ENCODE measurements at regions not wholly inside any gene's neighbourhood (a gene's known extent, or its start where the extent isn't known, plus 50 kb on each side); places are given as distances from the start of the nearest gene placed in this dataset.
A peak's percentile ranks its signal among the peaks of the same experiment; 100 is the strongest.
"Not testable (repeated sequence)": the region's sequence is repeated elsewhere in the genome, so short reads cannot be mapped to it uniquely, and the experiment has no call there.

DNA sequence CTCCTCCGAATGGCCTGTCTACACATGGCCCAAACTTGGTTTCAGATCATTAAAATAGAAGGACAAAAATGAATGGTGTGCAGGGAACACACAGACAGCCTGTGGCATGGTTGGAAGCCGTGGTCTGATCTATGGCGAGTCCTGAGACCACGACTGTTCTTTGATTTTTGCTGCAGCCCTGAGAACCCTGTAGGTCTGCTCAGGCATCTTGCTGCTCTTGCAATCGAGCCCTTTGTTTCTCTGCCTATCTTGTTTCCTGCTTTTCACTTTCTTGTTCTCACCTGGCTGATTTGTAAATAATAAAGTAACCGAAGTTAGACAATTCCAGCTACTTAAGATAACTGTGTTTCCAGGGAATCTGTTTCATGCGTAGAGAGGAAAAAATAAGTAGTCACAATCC lies 54.1 kb upstream of the NBPF9 start:
- H2AFZ ChIP-seq; H3K4me2 ChIP-seq; H3K36me3 ChIP-seq (ENCODE audit: low read depth); DNase-seq; H3K4me3 ChIP-seq; H3K27ac ChIP-seq; H3F3A ChIP-seq (ENCODE audit: insufficient read depth, low read depth); H3K9me3 ChIP-seq (ENCODE audit: insufficient read depth, low read depth); intact Hi-C loops (cut with micrococcal nuclease; ENCODE audit: unreplicated experiment); BruUV-seq (replicated peaks); H3K27me3 ChIP-seq (ENCODE audit: insufficient read depth, low read depth); H4K20me1 ChIP-seq (ENCODE audit: insufficient read depth); H3K4me1 ChIP-seq (replicated peaks; ENCODE audit: insufficient read depth); H3K79me2 ChIP-seq (ENCODE audit: low read depth); POLR2A ChIA-PET (ENCODE audit: unreplicated experiment); H3K9me2 ChIP-seq (ENCODE audit: insufficient read depth); CTCF ChIA-PET: not testable (repeated sequence)

DNA sequence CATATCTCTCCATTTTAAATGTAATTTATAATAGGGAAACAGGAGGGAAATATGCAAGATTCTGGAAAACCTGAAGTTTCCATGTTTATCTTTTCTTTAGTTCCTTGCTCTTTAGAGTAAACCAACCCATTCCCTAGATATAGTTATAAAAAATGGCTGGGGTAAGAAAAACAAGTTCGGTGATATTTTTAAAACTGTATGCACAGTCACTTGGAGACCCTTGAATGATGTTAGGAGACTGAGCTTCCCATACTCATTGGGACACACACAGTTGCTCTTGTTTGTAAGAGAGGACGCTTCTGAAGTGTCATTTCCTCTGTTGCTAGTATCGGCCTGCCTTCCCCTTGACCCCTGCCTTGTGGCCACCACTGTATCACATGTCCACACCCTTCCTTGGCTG lies 55.0 kb upstream of the NBPF9 start:
- H3K27ac ChIP-seq; H3K4me1 ChIP-seq (replicated peaks; ENCODE audit: insufficient read depth); H3K36me3 ChIP-seq (ENCODE audit: low read depth); H3K9me3 ChIP-seq (ENCODE audit: insufficient read depth, low read depth); CTCF ChIA-PET; H3F3A ChIP-seq (ENCODE audit: insufficient read depth, low read depth); BruUV-seq (replicated peaks); H3K79me2 ChIP-seq (ENCODE audit: low read depth); POLR2A ChIA-PET (ENCODE audit: unreplicated experiment); H3K4me2 ChIP-seq; H2AFZ ChIP-seq; DNase-seq; intact Hi-C loops (cut with micrococcal nuclease; ENCODE audit: unreplicated experiment); H4K20me1 ChIP-seq (ENCODE audit: insufficient read depth); H3K9me2 ChIP-seq (ENCODE audit: insufficient read depth); H3K27me3 ChIP-seq (ENCODE audit: insufficient read depth, low read depth); H3K4me3 ChIP-seq: not testable (repeated sequence)

DNA sequence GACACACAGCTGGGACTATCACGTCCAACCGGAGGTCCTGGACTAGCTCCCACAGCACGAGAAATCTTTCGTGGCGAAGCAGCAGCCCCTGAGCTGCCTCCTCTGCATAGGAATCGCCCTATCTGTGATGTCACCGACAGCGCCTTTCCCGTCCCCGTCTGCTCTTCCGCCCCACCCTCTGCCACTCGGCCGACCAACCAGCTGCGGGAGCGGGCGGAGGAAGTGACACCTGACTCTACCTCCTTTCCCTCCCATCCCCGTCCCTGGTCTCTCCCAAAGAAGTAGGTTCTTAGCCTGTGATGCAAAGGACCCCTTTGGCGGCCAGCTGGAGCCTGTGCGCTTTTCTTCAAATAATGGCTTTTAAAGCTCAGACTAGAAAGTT lies 59.7 kb upstream of the NBPF9 start:
- H3F3A ChIP-seq (ENCODE audit: insufficient read depth, low read depth); H3K9me2 ChIP-seq (ENCODE audit: insufficient read depth); H3K4me1 ChIP-seq (replicated peaks; ENCODE audit: insufficient read depth); H3K4me3 ChIP-seq; H3K9me3 ChIP-seq (ENCODE audit: insufficient read depth, low read depth); H2AFZ ChIP-seq; intact Hi-C loops (cut with micrococcal nuclease; ENCODE audit: unreplicated experiment); CTCF ChIA-PET; H4K20me1 ChIP-seq (ENCODE audit: insufficient read depth); DNase-seq; H3K27me3 ChIP-seq (ENCODE audit: insufficient read depth, low read depth); POLR2A ChIA-PET (ENCODE audit: unreplicated experiment); BruUV-seq (replicated peaks); H3K79me2 ChIP-seq (ENCODE audit: low read depth); H3K4me2 ChIP-seq; H3K27ac ChIP-seq; H3K36me3 ChIP-seq (ENCODE audit: low read depth): not testable (repeated sequence)

DNA sequence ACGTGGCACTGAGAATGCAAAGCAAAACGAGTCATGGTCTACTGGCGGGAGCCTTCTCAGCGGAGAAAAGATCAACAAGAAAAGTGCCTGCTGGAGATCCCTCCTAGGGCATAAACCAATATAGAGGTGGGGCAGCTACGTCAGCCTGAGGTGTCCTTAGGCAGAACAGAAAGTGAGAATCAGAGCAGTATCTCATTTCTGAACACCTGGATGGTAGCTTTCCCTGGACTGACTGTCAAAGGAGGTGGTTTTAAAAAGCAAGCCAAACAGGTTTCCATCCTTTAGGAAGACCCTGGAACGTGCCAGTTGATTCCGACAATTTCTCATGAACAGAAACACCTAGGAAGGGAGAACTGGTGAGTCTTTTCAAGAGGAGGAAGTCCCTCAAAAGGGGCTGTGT lies 71.4 kb upstream of the NBPF9 start:
- BruUV-seq (replicated peaks); H3K9me2 ChIP-seq (ENCODE audit: insufficient read depth); H3K27me3 ChIP-seq (ENCODE audit: insufficient read depth, low read depth); H3F3A ChIP-seq (ENCODE audit: insufficient read depth, low read depth); intact Hi-C loops (cut with micrococcal nuclease; ENCODE audit: unreplicated experiment); H3K79me2 ChIP-seq (ENCODE audit: low read depth); H3K36me3 ChIP-seq (ENCODE audit: low read depth); H3K27ac ChIP-seq; H3K4me3 ChIP-seq; POLR2A ChIA-PET (ENCODE audit: unreplicated experiment); H2AFZ ChIP-seq; H3K4me1 ChIP-seq (replicated peaks; ENCODE audit: insufficient read depth); DNase-seq; CTCF ChIA-PET; H3K4me2 ChIP-seq; H4K20me1 ChIP-seq (ENCODE audit: insufficient read depth); H3K9me3 ChIP-seq (ENCODE audit: insufficient read depth, low read depth): not testable (repeated sequence)

DNA sequence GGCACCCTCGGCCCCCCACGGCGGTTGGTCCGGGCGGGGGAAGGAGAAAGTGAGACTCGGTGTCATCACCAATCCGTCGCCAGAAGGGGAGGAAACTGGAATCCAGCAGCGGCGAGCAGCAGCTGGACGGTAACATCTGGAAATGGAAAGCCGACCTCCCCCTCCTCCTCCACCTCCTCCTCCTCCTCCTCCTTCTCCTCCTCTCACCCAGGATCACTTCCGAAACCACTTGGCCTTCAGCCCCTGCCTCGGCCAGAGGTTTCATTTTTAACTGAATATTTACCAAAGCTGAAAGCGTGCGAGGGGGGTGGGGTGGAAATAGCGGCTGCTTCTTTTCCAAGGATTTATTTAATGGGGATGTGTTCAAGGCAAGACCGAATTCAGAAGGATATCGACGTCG lies 72.5 kb upstream of the NBPF9 start:
- BruUV-seq (replicated peaks); H3K4me3 ChIP-seq; CTCF ChIA-PET; H3K9me2 ChIP-seq (ENCODE audit: insufficient read depth); H3K36me3 ChIP-seq (ENCODE audit: low read depth); H3K4me2 ChIP-seq; H3K27me3 ChIP-seq (ENCODE audit: insufficient read depth, low read depth); H3K9me3 ChIP-seq (ENCODE audit: insufficient read depth, low read depth); intact Hi-C loops (cut with micrococcal nuclease; ENCODE audit: unreplicated experiment); H3K79me2 ChIP-seq (ENCODE audit: low read depth); H3K4me1 ChIP-seq (replicated peaks; ENCODE audit: insufficient read depth); H3F3A ChIP-seq (ENCODE audit: insufficient read depth, low read depth); H2AFZ ChIP-seq; POLR2A ChIA-PET (ENCODE audit: unreplicated experiment); H4K20me1 ChIP-seq (ENCODE audit: insufficient read depth); H3K27ac ChIP-seq: not testable (repeated sequence)
- DNase-seq = peak in 1 of 2 experiments; percentile 14

DNA sequence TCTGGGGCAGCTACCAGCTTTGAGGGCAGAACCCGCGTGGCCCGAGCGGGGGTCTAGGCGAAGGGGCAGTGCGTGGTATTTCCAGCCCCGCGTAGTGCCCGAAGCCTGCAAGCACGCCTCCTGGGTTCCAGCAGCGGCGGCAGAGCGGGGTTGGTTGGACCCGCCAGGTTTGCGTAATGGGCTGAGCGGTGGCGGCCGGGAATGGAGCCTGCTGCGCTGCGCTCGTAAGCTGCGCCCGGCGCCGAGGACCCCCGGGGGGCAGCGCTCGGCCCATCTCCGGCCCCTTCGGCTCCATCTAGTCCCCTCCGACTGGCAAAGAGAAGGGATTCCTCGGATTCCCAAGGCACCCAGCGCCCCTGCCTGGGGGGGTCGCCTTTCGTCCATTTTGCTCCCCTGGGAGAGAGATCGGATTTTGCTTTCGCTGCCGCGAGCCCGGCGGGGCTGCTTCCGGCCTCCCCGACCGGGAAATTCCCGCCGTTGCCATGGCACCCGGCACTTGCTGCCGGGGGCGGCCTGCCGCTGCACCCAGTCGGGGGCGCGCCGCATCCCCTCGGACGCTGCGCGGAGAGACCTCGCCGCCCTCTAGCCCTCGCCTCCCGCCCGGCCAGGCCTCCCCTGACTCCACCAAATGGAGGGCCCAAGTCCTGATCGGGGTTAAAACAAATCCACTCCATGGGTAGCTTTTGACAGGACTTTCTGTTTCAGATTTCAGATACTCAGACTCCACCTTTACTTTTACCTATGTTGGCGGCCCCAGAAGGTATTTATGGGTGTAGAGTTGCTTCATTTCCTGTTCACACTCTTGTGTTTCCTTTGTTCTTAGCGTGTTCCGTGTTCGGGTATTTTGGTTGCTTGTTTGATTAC lies 73.3 kb upstream of the NBPF9 start:
- H3F3A ChIP-seq (ENCODE audit: insufficient read depth, low read depth); H3K4me1 ChIP-seq (replicated peaks; ENCODE audit: insufficient read depth); H2AFZ ChIP-seq; POLR2A ChIA-PET (ENCODE audit: unreplicated experiment); H3K9me3 ChIP-seq (ENCODE audit: insufficient read depth, low read depth); CTCF ChIA-PET; H3K27me3 ChIP-seq (ENCODE audit: insufficient read depth, low read depth); H3K36me3 ChIP-seq (ENCODE audit: low read depth); H4K20me1 ChIP-seq (ENCODE audit: insufficient read depth); intact Hi-C loops (cut with micrococcal nuclease; ENCODE audit: unreplicated experiment); H3K79me2 ChIP-seq (ENCODE audit: low read depth); H3K9me2 ChIP-seq (ENCODE audit: insufficient read depth); H3K27ac ChIP-seq; H3K4me3 ChIP-seq; H3K4me2 ChIP-seq: not testable (repeated sequence)
- DNase-seq = peak in 1 of 2 experiments; percentile 30
- TSS peak; percentile 82 for BruUV-seq (replicated peaks)

DNA sequence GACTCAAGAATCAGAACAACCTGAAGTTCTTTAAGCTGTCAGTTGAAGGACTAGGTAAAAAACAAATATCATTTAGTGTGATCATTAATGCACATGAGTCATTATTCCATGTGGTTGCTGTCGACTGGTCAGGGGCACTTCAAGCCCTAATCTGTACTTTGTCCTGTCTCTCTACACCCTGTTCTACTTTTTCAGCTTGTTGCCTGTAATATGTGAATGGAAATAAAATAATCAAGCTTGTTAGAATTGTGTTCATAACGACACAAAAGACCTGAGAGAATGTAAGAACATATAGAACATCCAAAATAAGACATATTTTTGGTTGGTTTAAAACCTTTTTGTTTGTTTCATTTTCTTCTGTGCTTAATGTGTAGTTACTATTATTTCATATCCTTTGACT lies 87.4 kb upstream of the NBPF9 start:
- H3K4me3 ChIP-seq; BruUV-seq (replicated peaks): not testable (repeated sequence)

More for the DNA sequence above, 87.4 kb upstream of the NBPF9 start:
- H3K4me1 ChIP-seq (replicated peaks; ENCODE audit: insufficient read depth); CTCF ChIA-PET; intact Hi-C loops (cut with micrococcal nuclease; ENCODE audit: unreplicated experiment); H3K9me2 ChIP-seq (ENCODE audit: insufficient read depth); H3K27ac ChIP-seq; H3F3A ChIP-seq (ENCODE audit: insufficient read depth, low read depth); H3K4me2 ChIP-seq; H3K79me2 ChIP-seq (ENCODE audit: low read depth); H3K9me3 ChIP-seq (ENCODE audit: insufficient read depth, low read depth); H2AFZ ChIP-seq; H3K27me3 ChIP-seq (ENCODE audit: insufficient read depth, low read depth); H4K20me1 ChIP-seq (ENCODE audit: insufficient read depth); DNase-seq; POLR2A ChIA-PET (ENCODE audit: unreplicated experiment); H3K36me3 ChIP-seq (ENCODE audit: low read depth): not testable (repeated sequence)

All from PC-9 (cell line).